ENCODE measurements at regions not wholly inside any gene's neighbourhood (a gene's known extent, or its start where the extent isn't known, plus 50 kb on each side); places are given as distances from the start of the nearest gene placed in this dataset.
"Not testable (repeated sequence)": the region's sequence is repeated elsewhere in the genome, so short reads cannot be mapped to it uniquely, and the experiment has no call there.

DNA sequence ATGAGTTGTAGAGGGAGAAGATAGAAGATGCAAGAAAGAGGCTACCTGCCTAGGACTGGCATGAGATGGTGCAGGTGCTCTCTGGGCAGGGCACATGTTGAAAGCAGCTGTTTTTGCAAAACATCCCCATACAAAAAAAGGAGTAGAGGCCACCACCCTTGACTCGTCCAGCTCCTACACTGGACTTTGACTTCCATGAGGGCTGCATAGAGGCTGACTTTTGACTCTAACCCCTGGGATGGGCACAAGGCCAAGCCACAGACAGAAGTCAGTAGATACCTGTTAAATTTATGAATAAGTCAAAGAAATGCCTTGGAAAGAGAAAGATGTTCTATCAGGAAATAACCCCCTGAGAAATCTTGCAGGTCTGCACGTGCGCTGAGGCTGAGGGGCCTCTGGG lies 1139.1 kb upstream of the TMEM132C start:
- TF ChIP-seq, protein P1, sequence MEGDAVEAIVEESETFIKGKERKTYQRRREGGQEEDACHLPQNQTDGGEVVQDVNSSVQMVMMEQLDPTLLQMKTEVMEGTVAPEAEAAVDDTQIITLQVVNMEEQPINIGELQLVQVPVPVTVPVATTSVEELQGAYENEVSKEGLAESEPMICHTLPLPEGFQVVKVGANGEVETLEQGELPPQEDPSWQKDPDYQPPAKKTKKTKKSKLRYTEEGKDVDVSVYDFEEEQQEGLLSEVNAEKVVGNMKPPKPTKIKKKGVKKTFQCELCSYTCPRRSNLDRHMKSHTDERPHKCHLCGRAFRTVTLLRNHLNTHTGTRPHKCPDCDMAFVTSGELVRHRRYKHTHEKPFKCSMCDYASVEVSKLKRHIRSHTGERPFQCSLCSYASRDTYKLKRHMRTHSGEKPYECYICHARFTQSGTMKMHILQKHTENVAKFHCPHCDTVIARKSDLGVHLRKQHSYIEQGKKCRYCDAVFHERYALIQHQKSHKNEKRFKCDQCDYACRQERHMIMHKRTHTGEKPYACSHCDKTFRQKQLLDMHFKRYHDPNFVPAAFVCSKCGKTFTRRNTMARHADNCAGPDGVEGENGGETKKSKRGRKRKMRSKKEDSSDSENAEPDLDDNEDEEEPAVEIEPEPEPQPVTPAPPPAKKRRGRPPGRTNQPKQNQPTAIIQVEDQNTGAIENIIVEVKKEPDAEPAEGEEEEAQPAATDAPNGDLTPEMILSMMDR (conservative IDR thresholded peaks at IDR 0.05), result no peak
- no peak overlapping the region for H3K27ac ChIP-seq

DNA sequence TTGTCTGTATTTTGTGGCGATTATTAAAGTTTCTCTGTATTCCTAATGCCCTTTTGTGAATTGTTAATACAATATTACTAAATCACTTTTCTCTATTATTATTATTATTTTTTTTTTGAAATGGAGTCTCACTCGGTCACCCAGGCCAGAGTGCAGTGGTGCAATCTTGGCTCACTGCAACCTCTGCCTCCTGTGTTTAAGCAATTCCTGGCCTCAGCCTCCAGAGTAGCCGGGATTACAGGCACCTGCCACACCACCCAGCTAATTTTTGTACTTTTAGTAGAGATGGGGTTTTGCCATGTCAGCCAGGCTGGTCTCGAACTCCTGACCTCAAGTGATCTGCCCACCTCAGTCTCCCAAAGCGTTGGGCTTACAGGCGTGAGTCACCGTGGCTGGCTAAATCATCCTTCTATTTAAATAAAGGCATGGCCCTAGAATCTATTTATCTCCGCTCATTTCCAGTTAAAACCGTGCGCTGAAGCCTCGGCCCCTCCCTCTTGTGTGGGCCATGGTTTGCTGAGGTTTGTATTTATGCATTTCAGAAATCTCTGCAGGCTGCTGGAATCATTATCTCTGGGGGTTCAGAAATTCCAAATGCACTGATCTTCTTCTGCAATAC lies 1136.4 kb upstream of the TMEM132C start:
- H3K27ac ChIP-seq, result no peak overlapping the region
- TF ChIP-seq, protein P1 (conservative IDR thresholded peaks at IDR 0.05), result no peak

DNA sequence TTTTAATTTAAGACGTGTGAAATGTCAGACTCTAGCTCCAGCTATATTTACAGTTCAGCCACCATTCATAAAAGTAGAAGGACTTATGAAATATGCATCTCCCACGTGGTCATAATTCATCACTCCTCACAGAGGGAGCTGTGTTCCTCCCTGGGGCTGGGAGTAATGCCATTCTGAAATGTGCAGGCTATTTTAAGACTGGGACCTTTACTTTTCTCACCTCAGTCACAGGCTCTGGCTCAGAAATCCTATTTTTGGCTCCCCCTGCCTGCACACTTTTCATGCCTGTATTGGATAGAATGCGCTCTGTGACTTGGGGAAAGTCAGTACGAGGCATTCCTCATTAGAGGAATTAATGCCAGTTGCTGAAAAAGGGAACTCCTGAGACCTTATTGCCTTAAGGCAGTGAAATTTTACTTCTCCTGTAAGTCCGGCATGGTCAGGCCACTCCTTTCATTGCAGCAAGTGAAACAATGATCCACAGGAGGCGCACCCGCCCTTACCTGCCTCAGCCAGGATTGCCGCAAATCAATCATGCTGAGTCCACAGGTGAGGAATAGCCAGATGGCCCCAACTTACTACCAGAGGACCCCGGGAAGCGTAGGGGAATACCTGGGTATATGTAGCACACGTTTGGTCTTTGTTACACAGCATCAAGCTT lies 1133.2 kb upstream of the TMEM132C start:
- TF ChIP-seq, protein P1 (conservative IDR thresholded peaks at IDR 0.05), result no peak
- H3K27ac ChIP-seq, result no peak overlapping the region

DNA sequence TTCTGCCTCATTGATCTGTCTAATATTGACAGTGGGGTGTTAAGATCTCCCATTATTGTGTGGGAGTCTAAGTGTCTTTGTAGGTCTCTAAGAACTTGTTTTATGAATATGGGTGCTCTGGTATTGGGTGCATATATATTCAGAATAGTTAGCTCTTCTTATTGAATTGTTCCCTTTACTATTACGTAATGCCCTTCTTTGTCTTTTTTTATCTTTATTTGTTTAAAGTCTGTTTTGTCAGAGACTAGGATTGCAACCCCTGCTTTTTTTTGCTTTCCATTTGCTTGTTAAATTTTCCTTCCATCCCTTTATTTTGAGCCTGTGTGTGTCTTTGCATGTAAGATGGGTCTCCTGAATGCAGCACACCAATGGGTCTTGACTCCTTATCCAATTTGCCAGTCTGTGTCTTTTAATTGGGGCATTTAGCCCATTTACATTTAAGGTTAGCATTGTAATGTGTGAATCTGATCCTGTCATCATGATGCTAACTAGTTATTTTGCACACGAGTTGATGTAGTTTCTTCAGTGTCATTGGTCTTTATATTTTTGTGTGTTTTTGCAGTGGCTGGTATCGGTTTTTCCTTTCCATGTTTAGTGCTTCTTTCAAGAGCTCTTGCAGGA lies 1126.0 kb upstream of the TMEM132C start:
- H3K27ac ChIP-seq, result not testable (repeated sequence)

DNA sequence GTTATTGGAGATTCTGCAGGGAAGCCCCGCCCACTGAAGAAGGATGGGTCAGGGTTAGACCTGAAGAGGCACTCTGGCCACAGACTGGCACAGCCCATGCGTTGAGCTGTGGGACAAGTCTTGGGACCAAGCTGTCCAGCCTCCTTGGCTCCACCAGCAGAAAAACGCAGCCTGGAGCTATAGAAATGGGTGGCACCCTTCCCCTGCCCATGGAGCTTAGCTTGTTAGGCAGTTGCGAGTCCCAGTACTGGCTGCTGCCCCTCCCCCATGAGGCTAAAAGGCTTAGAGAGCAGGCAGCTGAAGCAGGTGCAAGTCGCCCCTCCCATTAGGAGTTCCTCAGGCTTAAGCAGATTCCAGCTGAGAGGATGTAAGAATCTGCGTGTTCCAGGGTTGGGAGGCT lies 1124.0 kb upstream of the TMEM132C start:
- TF ChIP-seq, protein P1 (conservative IDR thresholded peaks at IDR 0.05), result no peak
- H3K27ac ChIP-seq, result no peak overlapping the region

DNA sequence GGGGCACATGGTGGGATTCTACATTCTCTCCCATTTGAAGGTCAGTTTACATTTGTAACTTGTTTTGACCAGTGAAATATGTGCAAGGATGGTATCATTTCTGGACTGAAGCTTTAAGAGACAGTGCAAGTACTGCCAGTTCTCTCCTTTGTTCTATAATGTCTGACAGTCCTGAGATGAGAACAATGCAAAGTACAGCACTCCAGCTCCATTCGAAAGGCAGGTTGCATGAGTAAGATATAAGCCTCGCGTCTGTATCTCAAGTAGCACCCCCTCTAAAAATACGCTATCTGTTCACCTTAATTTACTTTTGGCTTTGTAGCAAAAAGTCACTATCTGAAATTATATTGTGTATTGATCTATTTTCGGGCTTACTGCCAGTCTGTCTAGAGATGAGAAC lies 1122.2 kb upstream of the TMEM132C start:
- H3K27ac ChIP-seq, result no peak overlapping the region
- TF ChIP-seq, protein P1 (conservative IDR thresholded peaks at IDR 0.05), result no peak

DNA sequence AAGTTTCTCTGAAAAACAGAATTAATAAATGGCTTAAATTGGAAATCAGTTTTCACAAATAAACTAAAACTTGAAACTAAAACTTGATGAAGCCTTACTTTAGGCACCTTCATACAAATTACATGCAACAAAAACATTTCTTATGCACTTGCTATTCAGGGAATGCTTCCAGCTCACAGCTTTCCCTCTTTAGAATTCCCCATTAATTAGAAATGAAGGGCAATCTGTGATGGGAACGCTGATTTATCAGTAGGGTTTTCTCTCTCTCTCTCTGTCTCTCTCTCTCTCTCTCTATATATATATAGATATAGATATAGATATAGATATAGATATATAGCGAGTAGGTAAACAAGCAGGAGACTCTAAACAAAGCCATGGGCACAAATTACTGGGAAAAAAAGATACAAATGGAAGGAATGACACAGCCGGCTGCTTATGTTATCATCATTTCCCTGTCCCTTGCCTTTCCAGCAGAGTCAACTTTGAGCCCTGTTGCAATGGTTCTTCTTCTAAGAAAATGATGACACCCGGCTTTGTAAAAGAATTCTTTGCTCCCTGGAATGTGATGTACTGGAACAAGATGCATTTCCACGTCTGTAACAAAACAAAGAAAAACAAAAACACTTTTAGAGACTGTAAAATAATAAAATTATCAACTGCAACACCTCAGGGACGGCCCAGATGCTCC lies 1121.6 kb upstream of the TMEM132C start:
- TF ChIP-seq, protein P1 (conservative IDR thresholded peaks at IDR 0.05), result no peak

More for the DNA sequence above, 1121.6 kb upstream of the TMEM132C start:
- no peak overlapping the region for H3K27ac ChIP-seq

Measured in VCaP (cell line).